NCI-H2081 (cell line): ENCODE measurements at regions not wholly inside any gene's neighbourhood (a gene's known extent, or its start where the extent isn't known, plus 50 kb on each side); places are given as distances from the start of the nearest gene placed in this dataset.
"Not testable (repeated sequence)": the region's sequence is repeated elsewhere in the genome, so short reads cannot be mapped to it uniquely, and the experiment has no call there.

ENCODE experiments used
- DNase-seq, 2 experiments: peaks; one replicate each; lab custom pipeline; 2025; lab: John Stamatoyannopoulos, UW

GRCh38 chr18:7178568-7178967, 52.3 kb upstream of the LRRC30 start:
- DNase-seq, result not testable (repeated sequence)

GRCh38 chr18:7177116-7177744, 53.7 kb upstream of the LRRC30 start:
- peak; percentile 58 to 67 for DNase-seq

GRCh38 chr18:7174344-7175095, 56.4 kb upstream of the LRRC30 start:
- no peak for DNase-seq

- no peak for DNase-seq
Measured at GRCh38 chr18:7173216-7173615, 55.6 kb upstream of the LAMA1 start.

GRCh38 chr18:7172611-7173010, 55.0 kb upstream of the LAMA1 start:
- DNase-seq, result no peak

- no peak for DNase-seq
Measured at GRCh38 chr18:7170292-7170691, 52.7 kb upstream of the LAMA1 start.

GRCh38 chr18:7169601-7170000, 52.0 kb upstream of the LAMA1 start:
- DNase-seq, result no peak

GRCh38 chr18:7168408-7168807, 50.8 kb upstream of the LAMA1 start:
- no peak for DNase-seq
